ENCODE measurements at regions not wholly inside any gene's neighbourhood (a gene's known extent, or its start where the extent isn't known, plus 50 kb on each side); places are given as distances from the start of the nearest gene placed in this dataset.

DNA sequence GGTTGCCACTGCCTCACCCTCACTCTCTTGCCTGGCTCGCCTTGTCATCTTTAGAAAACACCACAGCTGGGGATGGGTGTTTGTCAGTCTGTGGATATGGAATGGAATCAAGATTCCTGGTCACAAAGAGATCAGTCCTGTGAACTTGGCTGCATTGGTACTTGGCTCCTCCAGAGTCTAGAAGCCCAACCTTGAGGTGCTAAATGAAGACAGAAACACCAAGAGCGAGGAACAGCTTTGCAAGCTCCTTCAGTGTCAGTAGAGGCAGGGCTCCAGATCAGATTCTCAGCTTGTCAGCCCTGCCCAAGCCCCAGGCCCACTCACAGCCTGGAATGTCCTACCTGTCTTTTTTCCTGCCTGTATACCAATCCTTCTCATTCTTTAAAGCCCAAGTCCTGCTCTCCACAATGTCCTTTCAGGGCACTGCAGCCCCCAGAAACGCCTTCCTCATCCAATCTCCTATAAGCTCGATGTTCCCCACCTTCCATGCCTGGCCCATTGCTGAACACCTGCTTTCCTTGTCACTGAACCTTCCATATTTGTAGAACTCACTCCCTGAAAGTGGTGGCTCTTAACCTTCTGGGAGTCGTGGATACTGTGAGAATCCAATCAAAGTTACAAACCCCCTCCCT is 188.9 kb downstream of the BCR start:
- TF ChIP-seq TAF1 (IDR thresholded peaks at IDR 0.05; ENCODE audit: borderline replicate concordance, insufficient read depth, low read length), result no peak
- TF ChIP-seq, protein P1, sequence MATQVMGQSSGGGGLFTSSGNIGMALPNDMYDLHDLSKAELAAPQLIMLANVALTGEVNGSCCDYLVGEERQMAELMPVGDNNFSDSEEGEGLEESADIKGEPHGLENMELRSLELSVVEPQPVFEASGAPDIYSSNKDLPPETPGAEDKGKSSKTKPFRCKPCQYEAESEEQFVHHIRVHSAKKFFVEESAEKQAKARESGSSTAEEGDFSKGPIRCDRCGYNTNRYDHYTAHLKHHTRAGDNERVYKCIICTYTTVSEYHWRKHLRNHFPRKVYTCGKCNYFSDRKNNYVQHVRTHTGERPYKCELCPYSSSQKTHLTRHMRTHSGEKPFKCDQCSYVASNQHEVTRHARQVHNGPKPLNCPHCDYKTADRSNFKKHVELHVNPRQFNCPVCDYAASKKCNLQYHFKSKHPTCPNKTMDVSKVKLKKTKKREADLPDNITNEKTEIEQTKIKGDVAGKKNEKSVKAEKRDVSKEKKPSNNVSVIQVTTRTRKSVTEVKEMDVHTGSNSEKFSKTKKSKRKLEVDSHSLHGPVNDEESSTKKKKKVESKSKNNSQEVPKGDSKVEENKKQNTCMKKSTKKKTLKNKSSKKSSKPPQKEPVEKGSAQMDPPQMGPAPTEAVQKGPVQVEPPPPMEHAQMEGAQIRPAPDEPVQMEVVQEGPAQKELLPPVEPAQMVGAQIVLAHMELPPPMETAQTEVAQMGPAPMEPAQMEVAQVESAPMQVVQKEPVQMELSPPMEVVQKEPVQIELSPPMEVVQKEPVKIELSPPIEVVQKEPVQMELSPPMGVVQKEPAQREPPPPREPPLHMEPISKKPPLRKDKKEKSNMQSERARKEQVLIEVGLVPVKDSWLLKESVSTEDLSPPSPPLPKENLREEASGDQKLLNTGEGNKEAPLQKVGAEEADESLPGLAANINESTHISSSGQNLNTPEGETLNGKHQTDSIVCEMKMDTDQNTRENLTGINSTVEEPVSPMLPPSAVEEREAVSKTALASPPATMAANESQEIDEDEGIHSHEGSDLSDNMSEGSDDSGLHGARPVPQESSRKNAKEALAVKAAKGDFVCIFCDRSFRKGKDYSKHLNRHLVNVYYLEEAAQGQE (IDR thresholded peaks at IDR 0.05; ENCODE audit: insufficient read depth in 1 of 2, low read depth in 2 of 2, low read length in 2 of 2), result no peak
- no peak for TF ChIP-seq POLR2AphosphoS5 (IDR thresholded peaks at IDR 0.05; ENCODE audit: low read depth, low read length)
- TF ChIP-seq SIN3A (IDR thresholded peaks at IDR 0.05; ENCODE audit: borderline replicate concordance, insufficient read depth, low read length), result no peak
- no peak for TF ChIP-seq FOXP2 (optimal IDR thresholded peaks at IDR 0.05; ENCODE audit: borderline replicate concordance, extremely low read depth, extremely low read length, insufficient read depth)

Measured in PFSK-1 (cell line).